Neural cell (in vitro differentiated cells): ENCODE measurements at regions not wholly inside any gene's neighbourhood (a gene's known extent, or its start where the extent isn't known, plus 50 kb on each side); places are given as distances from the start of the nearest gene placed in this dataset.

Source experiments
- H2AFZ ChIP-seq: fragments of 200-600, 300-800 bp; sonication (generic), shearing (Covaris generic); 2 replicates; pipeline ENCODE4 v1.6.0; 2014; ENCODE audit warnings: low read depth, mild to moderate bottlenecking, antibody characterized with exemption, low read length, moderate library complexity
- H3F3A ChIP-seq: fragments of 200-600 bp; shearing (Covaris generic); 2 replicates; pipeline ENCODE4 v1.6.1; 2016; ENCODE audit warnings: mild to moderate bottlenecking, moderate library complexity, mixed read lengths, antibody characterized with exemption, low read length; ENCODE audit not compliant: insufficient read depth, poor library complexity, severe bottlenecking
- H3K27ac ChIP-seq: fragments of 200-600, 300-800 bp; sonication (generic), shearing (Covaris generic); 2 replicates; pipeline ENCODE4 v1.5.1; 2014; ENCODE audit warnings: mild to moderate bottlenecking, low read length, moderate library complexity
- H3K27me3 ChIP-seq: fragments of 300-800, 200-600 bp; sonication (generic), shearing (Covaris generic); 2 replicates; pipeline ENCODE4 v1.6.0; 2014; ENCODE audit warnings: mild to moderate bottlenecking, low read depth, low read length, moderate library complexity; ENCODE audit not compliant: insufficient read depth
- H3K36me3 ChIP-seq: fragments of 300-800, 200-600 bp; sonication (generic), shearing (Covaris generic); 2 replicates; pipeline ENCODE4 v1.5.1; 2014; ENCODE audit warnings: mild to moderate bottlenecking, antibody characterized with exemption, low read length, moderate library complexity; ENCODE audit not compliant: insufficient read depth
- H3K4me2 ChIP-seq: fragments of 300-800, 200-600 bp; sonication (generic), shearing (Covaris generic); 2 replicates; pipeline ENCODE4 v1.6.0; 2014; ENCODE audit warnings: mild to moderate bottlenecking, low read length
- H3K4me3 ChIP-seq: fragments of 300-800, 200-600 bp; sonication (generic), shearing (Covaris generic); 2 replicates; pipeline ENCODE4 v1.5.1; 2014; ENCODE audit warnings: mild to moderate bottlenecking, low read length, moderate library complexity
- H3K79me2 ChIP-seq: fragments of 200-600 bp; shearing (Covaris generic); replicated peaks from 2 replicates; pipeline ENCODE4 v1.6.0; 2014; ENCODE audit warnings: mild to moderate bottlenecking, low read length, moderate library complexity; ENCODE audit not compliant: insufficient read depth
- H3K9ac ChIP-seq: fragments of 300-800, 200-600 bp; sonication (generic), shearing (Covaris generic); 2 replicates; pipeline ENCODE4 v1.6.1; 2016; ENCODE audit warnings: mild to moderate bottlenecking, low read length, mixed read lengths
- H3K9me2 ChIP-seq: fragments of 200-600 bp; shearing (Covaris generic); 2 replicates; pipeline ENCODE4 v1.6.1; 2016; ENCODE audit warnings: mild to moderate bottlenecking, low read length, mixed read lengths; ENCODE audit not compliant: insufficient read depth
- H3K9me3 ChIP-seq: fragments of 200-600, 300-800 bp; sonication (generic), shearing (Covaris generic); 2 replicates; pipeline ENCODE4 v1.6.1; 2016; ENCODE audit warnings: mild to moderate bottlenecking, mixed run types, low read length, moderate library complexity, mixed read lengths
- H4K20me1 ChIP-seq: fragments of 200-600 bp; shearing (Covaris generic); 2 replicates; pipeline ENCODE4 v1.6.1; 2016; ENCODE audit warnings: mild to moderate bottlenecking, mixed run types; ENCODE audit not compliant: insufficient read depth
- CTCF ChIP-seq: fragments of 450-650 bp; IDR thresholded peaks from 2 replicates; pipeline ENCODE4 v1.5.1; 2014; ENCODE audit warnings: antibody characterized with exemption, mild to moderate bottlenecking, moderate library complexity; ENCODE audit not compliant: poor library complexity, severe bottlenecking
- EP300 ChIP-seq: fragments of 450-650 bp; conservative IDR thresholded peaks from 2 replicates; pipeline ENCODE4 v1.6.1; 2014; ENCODE audit warnings: antibody characterized with exemption, mild to moderate bottlenecking, moderate library complexity; ENCODE audit not compliant: poor library complexity, severe bottlenecking
- EZH2 ChIP-seq: fragments of 200-600, 300-800 bp; shearing (Covaris generic), sonication (generic); IDR thresholded peaks from 2 replicates; pipeline ENCODE4 v1.6.1; 2014; ENCODE audit warnings: antibody characterized with exemption, low read length, borderline replicate concordance, mild to moderate bottlenecking; ENCODE audit not compliant: insufficient read depth, poor library complexity, severe bottlenecking
- MXI1 ChIP-seq: fragments of 450-650 bp; conservative IDR thresholded peaks from 2 replicates; pipeline ENCODE4 v1.6.1; 2014; ENCODE audit warnings: antibody characterized with exemption, mild to moderate bottlenecking; ENCODE audit not compliant: poor library complexity, severe bottlenecking
- POLR2AphosphoS5 ChIP-seq: IDR thresholded peaks from 2 replicates; pipeline ENCODE4 v1.6.1; 2012
- RAD21 ChIP-seq: fragments of 450-650 bp; conservative IDR thresholded peaks from 2 replicates; pipeline ENCODE4 v1.6.1; 2014; ENCODE audit warnings: antibody characterized with exemption, mild to moderate bottlenecking, moderate library complexity
- REST ChIP-seq: IDR thresholded peaks from 2 replicates; pipeline ENCODE4 v1.6.1; 2012; ENCODE audit warnings: borderline replicate concordance
- SMC3 ChIP-seq: fragments of 450-650 bp; conservative IDR thresholded peaks from 2 replicates; pipeline ENCODE4 v1.6.1; 2014; ENCODE audit warnings: antibody characterized with exemption, mild to moderate bottlenecking, moderate library complexity; ENCODE audit not compliant: poor library complexity
- TAF1 ChIP-seq: IDR thresholded peaks from 2 replicates; pipeline ENCODE4 v1.6.1; 2012; ENCODE audit warnings: low read depth

DNA sequence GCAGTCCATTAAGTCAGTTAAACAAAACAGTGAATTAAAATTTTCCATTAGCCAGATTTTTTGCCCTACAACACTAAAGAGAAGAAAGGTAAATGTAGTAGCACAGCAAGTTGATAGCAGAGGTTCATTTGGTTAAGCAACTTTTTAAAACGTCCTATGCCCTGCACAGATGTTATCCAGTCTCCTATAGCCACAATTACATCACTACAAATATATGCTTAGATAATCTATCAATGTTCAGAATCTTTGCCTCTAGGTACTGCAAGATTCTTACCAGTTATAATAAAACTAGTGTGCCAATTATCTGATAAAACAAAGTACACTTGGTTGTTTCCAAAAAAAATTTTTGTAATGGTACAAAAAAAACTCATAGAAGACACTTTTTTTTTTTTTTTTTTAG, 175.5 kb upstream of the MYO3A start:
- Histone ChIP-seq H3K27ac (peak overlapping the region; percentile 78), H3K9me2 (no peaks in the 10 kb centered on the region)
- TF ChIP-seq MXI1 = no peak
- TF ChIP-seq EP300 = peak; percentile 13
- no peak for TF ChIP-seq POLR2AphosphoS5
- no peak for TF ChIP-seq SMC3
- no peak for TF ChIP-seq RAD21
- no peak for TF ChIP-seq REST
- no peak for TF ChIP-seq EZH2
- no peak for TF ChIP-seq CTCF

GRCh38 chr10:25761937-25762336, 172.1 kb upstream of the MYO3A start:
- Histone ChIP-seq H3K9ac (no peak overlapping the region), H3K4me2 (no peak overlapping the region), H4K20me1 (no peaks in the 10 kb centered on the region), H3K36me3 (no peaks in the 10 kb centered on the region), H3K27ac (no peak overlapping the region), H3F3A (peaks cover 11% of the 10 kb centered on the region), H3K9me2 (no peaks in the 10 kb centered on the region), H2AFZ (no peak overlapping the region), H3K27me3 (no peaks in the 10 kb centered on the region), H3K9me3 (no peaks in the 10 kb centered on the region), H3K4me3 (no peak overlapping the region), H3K79me2 (no peaks in the 10 kb centered on the region)
- TF ChIP-seq MXI1 = no peak

More for the DNA sequence above, 175.5 kb upstream of the MYO3A start:
- Histone ChIP-seq H3K9me3 (no peaks in the 10 kb centered on the region), H4K20me1 (no peaks in the 10 kb centered on the region), H3K4me2 (no peak overlapping the region), H3K36me3 (no peaks in the 10 kb centered on the region), H3K4me3 (peak overlapping the region; percentile 15), H3K79me2 (no peaks in the 10 kb centered on the region), H2AFZ (no peak overlapping the region), H3K9ac (peak overlapping the region; percentile 10), H3F3A (peaks cover 9% of the 10 kb centered on the region), H3K27me3 (no peaks in the 10 kb centered on the region)

- no peak for TF ChIP-seq MXI1
- no peak for TF ChIP-seq EZH2
- TF ChIP-seq RAD21 = no peak
- TF ChIP-seq POLR2AphosphoS5 = no peak
- TF ChIP-seq REST = no peak
- TF ChIP-seq EP300 = no peak
- no peak for TF ChIP-seq TAF1
- no peak for TF ChIP-seq CTCF
- no peak for TF ChIP-seq SMC3
- H3K9me3 ChIP-seq = no peaks in the 10 kb centered on the region
- H3K4me3 ChIP-seq = peak overlapping the region; percentile 54
- H3K4me2 ChIP-seq = peak overlapping the region; percentile 23
- peak overlapping the region; percentile 5 for H2AFZ ChIP-seq
- H3K9ac ChIP-seq = peak overlapping the region; percentile 52
- no peaks in the 10 kb centered on the region for H3K79me2 ChIP-seq
- H3K27me3 ChIP-seq = no peaks in the 10 kb centered on the region
- H4K20me1 ChIP-seq = no peaks in the 10 kb centered on the region
- no peaks in the 10 kb centered on the region for H3K36me3 ChIP-seq
- H3K27ac ChIP-seq = peak overlapping the region; percentile 78
- H3K9me2 ChIP-seq = no peaks in the 10 kb centered on the region
- H3F3A ChIP-seq = peaks cover 6% of the 10 kb centered on the region
These were observed 167.8 kb upstream of the MYO3A start for GRCh38 chr10:25766213-25766612.
